ENCODE measurements at regions not wholly inside any gene's neighbourhood (a gene's known extent, or its start where the extent isn't known, plus 50 kb on each side); places are given as distances from the start of the nearest gene placed in this dataset.

- DNase-seq, result no peak
These were observed 377.1 kb upstream of the LCORL start for GRCh38 chr4:18398661-18399060.

DNA sequence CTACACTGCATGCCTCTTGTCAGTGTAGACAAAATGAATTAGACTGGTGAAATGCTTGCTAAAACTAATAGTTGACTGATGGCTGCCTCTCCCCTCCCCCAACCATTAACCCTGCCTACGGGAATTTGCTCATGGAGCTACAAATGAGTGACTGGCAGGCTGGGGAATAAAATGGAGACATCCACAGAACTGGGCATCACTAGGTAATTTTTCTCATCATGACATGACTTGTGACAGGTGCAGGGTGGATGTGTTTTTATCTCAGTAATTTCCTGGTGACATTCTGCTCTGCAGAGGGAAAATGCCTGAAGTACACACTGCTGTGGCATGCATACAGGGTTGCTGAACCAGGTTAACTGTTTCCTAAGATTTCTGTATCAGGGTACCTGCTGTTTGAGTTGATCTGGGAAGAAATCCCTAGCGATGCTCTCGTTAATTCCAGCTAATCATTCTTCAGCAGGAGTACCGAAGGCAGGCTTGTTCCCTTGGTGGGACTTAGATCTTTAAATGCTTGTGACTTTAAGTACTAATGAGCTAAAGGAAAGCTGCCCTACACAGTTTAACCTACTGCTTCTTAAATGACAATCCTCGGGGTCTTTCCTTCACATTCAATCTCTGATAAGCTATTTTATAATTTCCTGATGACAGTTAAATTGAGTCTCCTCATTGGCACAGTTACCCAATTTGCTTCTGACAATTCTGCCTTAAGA is 376.3 kb upstream of the LCORL start:
- no peak for DNase-seq

GRCh38 chr4:18394656-18395055 is 373.1 kb upstream of the LCORL start:
- DNase-seq, result no peak

GRCh38 chr4:18391354-18391728 is 369.8 kb upstream of the LCORL start:
- no peak for DNase-seq

DNA sequence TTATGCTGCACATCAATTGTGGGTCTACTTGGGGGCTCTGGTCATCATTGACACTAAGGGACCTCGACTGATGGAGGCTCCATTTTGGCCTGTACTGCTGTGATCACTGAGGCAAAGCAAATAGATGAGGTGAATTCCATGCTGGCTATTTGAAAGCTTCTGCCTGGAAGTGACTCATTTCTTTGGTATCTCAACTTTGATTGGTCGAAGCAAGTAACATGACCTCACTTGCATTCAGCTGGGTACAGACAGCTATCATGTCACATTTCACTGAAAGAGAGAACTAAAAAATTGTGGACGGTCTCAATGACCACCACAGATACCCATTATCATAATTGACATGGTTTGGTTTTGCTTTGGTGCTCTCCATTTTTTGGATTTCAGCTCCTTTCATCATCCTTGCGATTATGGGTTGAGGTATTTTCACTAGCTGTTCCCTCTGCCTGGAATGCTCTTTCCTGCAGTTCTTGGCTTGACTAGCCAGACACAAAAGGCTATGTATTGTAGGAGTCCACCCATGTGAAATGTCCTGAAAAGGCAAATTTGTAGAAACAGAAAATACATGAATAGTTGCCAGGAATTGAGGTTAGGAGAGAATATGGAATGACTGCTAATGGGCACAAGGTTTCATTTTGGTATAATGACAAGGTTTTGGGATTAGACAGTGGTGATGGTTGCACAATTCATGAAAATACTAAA is 369.2 kb upstream of the LCORL start:
- DNase-seq, result no peak

GRCh38 chr4:18389115-18389514 is 367.6 kb upstream of the LCORL start:
- DNase-seq, result peak; percentile 4

DNA sequence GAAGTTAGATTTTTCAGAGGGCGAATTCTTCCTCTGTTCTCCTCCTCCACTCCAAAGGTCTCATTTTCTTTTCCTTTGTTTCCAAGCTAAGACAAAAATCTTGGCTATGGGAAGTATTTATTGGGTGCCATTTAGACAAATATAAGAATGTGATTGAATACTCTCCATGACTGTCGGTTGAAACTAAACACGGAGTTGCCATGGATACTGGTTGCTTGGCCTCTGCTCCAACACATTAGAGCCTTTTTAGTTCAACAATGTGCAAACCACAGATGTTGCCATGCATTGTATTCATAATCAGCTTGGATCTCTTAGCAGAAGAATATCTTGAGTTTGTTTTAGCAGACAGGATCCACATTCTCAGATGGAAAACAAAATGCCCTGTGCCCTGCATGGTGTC is 366.5 kb upstream of the LCORL start:
- no peak for DNase-seq

- DNase-seq, result no peak
These were observed 359.6 kb upstream of the LCORL start for GRCh38 chr4:18381186-18381585.

GRCh38 chr4:18369561-18369960 is 348.0 kb upstream of the LCORL start:
- no peak for DNase-seq

DNA sequence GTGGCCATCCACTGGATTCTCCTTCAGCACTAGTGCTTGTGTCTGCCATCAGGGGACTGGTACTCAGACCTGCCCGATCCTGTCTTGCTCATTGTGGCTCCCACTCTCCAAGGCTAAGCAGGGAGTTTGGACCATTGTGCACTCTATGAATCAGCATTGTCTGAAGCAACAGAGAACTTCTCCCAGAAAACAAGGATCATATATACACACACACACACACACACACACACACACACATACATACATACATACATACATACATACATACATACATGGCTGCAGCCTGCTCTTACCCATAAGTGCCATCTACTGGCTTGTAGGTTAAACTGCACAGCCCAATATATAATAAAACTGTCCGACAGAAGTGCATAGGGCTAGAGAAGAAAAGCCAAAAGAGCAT is 345.3 kb upstream of the LCORL start:
- peak; percentile 6 for DNase-seq

GRCh38 chr4:18366136-18366535 is 344.6 kb upstream of the LCORL start:
- no peak for DNase-seq

DNA sequence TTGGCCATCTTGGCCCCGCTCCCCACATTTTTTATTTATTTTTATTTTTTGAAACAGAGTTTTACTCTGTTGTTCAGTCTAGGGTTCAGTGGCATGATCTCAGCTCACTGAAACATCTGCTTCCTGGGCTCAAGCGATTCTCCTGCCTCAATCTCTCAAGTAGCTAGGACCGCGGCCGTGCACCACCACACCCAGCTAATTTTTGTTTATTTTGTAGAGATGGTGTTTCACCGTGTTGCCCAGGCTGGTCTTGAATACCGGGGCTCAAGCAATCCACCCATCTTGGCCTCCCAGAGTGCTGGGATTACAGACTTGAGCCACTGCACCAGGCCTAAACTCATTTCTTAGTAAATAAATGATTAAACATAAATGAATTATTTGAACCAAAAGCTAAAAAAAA is 322.0 kb upstream of the LCORL start:
- DNase-seq, result no peak

- no peak for DNase-seq
These were observed 321.3 kb upstream of the LCORL start for GRCh38 chr4:18342847-18343246.

GRCh38 chr4:18321956-18322530 is 300.5 kb upstream of the LCORL start:
- no peak for DNase-seq

DNA sequence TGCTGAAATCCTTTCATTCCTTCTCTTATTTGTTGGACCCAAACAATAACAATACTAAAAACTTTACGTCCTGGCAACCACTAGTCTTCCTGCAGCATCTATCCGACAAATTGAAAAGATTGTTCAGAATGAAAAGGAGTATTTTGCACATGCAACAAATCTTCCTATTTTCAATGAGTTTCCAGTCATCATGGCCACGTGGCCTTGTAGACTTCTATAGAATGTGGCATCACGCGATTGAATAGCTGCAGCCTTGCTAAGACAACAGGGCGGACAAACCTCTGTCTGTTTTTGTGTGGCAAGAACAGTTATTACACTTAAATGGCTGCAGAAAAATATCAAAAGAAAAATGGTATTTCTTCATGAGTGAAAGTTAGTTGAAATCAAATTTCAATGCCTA is 297.9 kb upstream of the LCORL start:
- DNase-seq, result no peak

DNA sequence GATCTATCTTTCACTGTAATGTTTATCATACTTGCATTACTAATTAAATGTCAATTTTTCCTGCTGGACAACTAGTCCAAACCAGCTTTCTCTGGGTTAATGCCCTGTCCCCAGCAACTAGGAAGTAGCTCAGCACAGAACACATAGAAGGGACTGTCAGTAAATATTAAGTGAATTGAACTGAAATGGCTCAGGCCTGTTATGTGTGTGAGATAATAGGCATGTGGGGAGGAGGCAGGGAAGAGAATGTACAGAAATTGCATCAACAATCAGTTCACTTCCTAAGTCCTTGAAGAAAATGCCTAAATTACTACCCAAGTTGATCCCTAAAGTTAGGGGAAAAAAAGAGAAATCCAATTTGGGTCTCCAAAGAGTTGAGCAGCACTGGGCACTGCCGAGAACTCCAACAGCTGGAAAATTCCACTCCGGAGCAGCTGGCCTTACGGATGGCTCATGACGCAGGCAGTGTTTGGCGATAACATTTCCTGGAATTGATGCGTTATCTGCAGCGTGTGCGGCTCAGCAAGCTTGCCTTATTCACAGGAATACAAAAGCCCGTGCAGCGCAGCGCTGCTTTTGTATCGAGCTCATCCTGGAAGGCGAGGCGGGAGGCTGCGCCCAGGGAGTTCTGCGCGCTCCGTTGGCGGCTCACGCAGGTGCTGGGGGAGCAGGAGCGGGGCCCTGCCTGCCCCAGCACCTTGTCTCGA is 297.3 kb upstream of the LCORL start:
- DNase-seq, result peak; percentile 72

GRCh38 chr4:18314731-18315130 is 293.2 kb upstream of the LCORL start:
- DNase-seq, result no peak

DNA sequence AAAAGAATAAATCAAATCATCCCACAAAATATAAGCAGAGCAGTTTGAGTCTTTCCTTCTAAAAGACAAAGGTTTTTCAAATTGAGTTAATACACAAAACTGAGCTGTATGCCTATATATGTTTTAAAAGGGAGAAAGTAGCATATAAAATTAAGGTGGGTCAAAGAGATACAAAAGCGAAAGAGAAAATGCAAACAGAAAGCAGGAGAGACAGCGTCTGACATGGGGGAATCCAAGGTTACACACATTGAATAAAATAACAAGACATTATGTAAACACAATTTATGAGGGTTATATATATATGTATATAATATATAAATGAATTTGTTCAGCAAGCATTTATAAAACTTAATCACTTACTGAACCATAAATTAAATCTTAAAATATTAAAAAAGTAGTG is 276.1 kb upstream of the LCORL start:
- DNase-seq, result no peak

DNA sequence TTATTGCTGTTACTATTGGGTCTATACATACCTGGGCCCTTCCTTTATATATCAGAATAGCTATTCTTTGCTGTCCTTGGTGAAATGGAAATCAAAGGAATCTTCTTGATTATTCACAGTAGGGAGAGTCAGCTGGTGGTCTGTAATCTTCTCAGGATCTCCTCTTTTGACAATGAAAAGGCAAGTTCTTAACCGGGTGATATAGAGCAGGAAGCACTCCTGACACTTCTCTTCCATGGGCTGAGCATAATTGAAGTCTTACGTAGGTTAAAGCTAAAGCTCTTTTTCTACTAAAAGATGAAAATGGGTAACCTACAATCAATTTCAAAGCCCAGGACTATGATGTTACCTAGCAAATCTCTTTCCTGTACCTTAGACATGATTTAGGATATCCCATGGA is 274.9 kb upstream of the LCORL start:
- no peak for DNase-seq

- DNase-seq, result no peak
These were observed 273.3 kb upstream of the LCORL start for GRCh38 chr4:18294846-18295245.

- no peak for DNase-seq
These were observed 272.5 kb upstream of the LCORL start for GRCh38 chr4:18294021-18294420.

- no peak for DNase-seq
These were observed 270.9 kb upstream of the LCORL start for GRCh38 chr4:18292411-18292810.

- no peak for DNase-seq
These were observed 270.4 kb upstream of the LCORL start for GRCh38 chr4:18291981-18292380.

DNA sequence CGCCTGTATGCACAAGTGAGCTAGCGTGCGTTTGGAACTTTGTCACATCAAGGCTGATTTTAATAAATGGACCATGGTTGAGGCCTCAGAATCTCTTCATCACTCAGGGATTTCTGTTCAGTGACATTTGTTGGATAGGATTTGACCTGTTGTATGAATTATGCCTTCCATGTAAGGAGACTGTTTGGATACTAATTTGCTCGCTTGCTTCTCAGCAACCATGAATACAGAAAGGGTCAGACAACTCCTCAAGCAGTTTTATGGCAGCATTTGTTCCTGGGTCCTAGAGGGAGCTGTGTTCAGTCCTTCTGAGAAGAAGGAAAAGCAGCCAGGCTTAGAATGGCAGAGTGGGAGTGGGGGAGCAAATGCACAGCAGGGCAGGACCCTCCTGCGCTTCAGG is 269.7 kb upstream of the LCORL start:
- no peak for DNase-seq
